ENCODE measurements at regions not wholly inside any gene's neighbourhood (a gene's known extent, or its start where the extent isn't known, plus 50 kb on each side); places are given as distances from the start of the nearest gene placed in this dataset.
"Not testable (repeated sequence)": the region's sequence is repeated elsewhere in the genome, so short reads cannot be mapped to it uniquely, and the experiment has no call there.

DNA sequence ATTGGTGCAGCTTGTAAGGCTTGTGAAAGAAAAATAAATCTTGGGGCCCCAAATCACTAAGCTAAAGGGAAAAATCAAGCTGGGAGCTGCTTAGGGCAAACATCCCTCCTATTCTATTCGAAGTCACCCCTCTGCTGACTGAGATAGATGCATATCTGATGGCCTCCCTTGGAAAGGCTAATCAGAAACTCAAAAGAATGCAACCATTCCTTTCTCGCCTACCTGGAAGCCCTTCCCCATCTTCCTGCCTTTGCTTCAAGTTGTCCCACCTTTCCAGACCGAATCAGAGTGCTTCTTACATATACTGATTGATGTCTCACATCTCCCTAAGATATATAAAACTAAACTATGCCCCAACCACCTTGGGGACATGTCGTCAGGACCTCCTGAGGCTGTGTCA, 240.3 kb downstream of the SKIDA1 start:
- Histone ChIP-seq H3K4me1 (no peaks in the 10 kb centered on the region), H3K27me3 (replicated peaks in 1 of 7) (no peaks in the 10 kb centered on the region), H3K36me3 (no peaks in the 10 kb centered on the region), H3K9me3 (no peaks in the 10 kb centered on the region), H3K27ac (no peak overlapping the region), H3K4me3 (no peak overlapping the region)
- intact Hi-C loops (cut with DNase I; ENCODE audit: low total_unique reads), result no loop called here
- WGBS, 5 donors, result 72 to 85% (median 76%) methylated on average over 4 of the region's 4 CpGs
- TF ChIP-seq, protein P1, sequence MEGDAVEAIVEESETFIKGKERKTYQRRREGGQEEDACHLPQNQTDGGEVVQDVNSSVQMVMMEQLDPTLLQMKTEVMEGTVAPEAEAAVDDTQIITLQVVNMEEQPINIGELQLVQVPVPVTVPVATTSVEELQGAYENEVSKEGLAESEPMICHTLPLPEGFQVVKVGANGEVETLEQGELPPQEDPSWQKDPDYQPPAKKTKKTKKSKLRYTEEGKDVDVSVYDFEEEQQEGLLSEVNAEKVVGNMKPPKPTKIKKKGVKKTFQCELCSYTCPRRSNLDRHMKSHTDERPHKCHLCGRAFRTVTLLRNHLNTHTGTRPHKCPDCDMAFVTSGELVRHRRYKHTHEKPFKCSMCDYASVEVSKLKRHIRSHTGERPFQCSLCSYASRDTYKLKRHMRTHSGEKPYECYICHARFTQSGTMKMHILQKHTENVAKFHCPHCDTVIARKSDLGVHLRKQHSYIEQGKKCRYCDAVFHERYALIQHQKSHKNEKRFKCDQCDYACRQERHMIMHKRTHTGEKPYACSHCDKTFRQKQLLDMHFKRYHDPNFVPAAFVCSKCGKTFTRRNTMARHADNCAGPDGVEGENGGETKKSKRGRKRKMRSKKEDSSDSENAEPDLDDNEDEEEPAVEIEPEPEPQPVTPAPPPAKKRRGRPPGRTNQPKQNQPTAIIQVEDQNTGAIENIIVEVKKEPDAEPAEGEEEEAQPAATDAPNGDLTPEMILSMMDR (IDR thresholded peaks at IDR 0.05 in 8 of 11, conservative IDR thresholded peaks at IDR 0.05 in 3 of 11), result no peak
- TF ChIP-seq POLR2A (IDR thresholded peaks at IDR 0.05) (no peak), POLR2AphosphoS5 (IDR thresholded peaks at IDR 0.05) (no peak)
- DNase-seq, result no peak

DNA sequence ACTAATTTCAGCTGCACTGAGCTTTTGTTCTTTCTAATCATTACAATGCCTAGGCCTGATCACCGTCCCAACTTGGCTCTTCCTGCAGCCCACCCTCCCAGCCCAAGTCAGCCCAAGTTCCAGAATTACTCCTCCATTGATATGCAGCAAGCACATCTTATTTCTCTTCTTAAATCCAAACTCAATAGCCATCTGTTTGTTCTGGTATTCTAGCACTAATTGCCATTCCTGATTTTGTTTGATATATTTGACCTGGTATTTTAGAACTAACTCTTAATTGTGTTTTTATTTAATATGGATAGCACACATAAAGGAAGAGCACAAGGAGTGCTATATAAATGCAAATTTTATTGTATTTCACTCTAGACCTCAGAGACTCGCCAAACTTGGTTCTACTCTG, 241.2 kb downstream of the SKIDA1 start:
- Histone ChIP-seq H3K4me3 (no peak overlapping the region), H3K9me3 (no peaks in the 10 kb centered on the region), H3K27ac (no peak overlapping the region), H3K27me3 (replicated peaks in 1 of 7) (no peaks in the 10 kb centered on the region), H3K4me1 (no peaks in the 10 kb centered on the region), H3K36me3 (no peaks in the 10 kb centered on the region)
- TF ChIP-seq POLR2A (IDR thresholded peaks at IDR 0.05) (no peak), POLR2AphosphoS5 (IDR thresholded peaks at IDR 0.05) (no peak)
- TF ChIP-seq, protein P1 (IDR thresholded peaks at IDR 0.05 in 8 of 11, conservative IDR thresholded peaks at IDR 0.05 in 3 of 11), result no peak
- intact Hi-C loops (cut with DNase I; ENCODE audit: low total_unique reads), result no loop called here
- WGBS, 5 donors, result 82 to 93% (median 92%) methylated on average over 2 of the region's 2 CpGs
- no peak for DNase-seq

DNA sequence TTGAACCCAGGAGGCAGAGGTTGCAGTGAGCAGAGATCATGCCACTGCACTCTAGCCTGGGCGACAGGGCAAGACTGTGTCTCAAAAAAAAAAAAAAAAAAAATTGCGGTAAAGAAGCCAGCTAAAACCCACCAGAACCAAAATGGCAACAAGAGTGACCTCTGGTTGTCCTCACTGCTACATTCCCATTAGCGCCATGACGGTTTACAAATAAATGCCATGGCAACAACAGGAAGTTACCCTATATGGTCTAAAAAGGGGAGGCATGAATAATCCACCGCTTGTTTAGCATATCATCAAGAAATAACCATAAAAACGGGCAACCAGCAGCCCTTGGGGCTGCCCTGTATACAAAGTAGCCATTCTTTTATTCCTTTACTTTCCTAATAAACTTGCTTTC, 242.4 kb downstream of the SKIDA1 start:
- WGBS, 5 donors, result 77 to 90% (median 86%) methylated on average over 6 of the region's 6 CpGs
- H3K4me3 ChIP-seq; H3K4me1 ChIP-seq; DNase-seq; H3K36me3 ChIP-seq; H3K27me3 ChIP-seq (replicated peaks in 1 of 7); H3K9me3 ChIP-seq; intact Hi-C loops (cut with DNase I; ENCODE audit: low total_unique reads); H3K27ac ChIP-seq: not testable (repeated sequence)

DNA sequence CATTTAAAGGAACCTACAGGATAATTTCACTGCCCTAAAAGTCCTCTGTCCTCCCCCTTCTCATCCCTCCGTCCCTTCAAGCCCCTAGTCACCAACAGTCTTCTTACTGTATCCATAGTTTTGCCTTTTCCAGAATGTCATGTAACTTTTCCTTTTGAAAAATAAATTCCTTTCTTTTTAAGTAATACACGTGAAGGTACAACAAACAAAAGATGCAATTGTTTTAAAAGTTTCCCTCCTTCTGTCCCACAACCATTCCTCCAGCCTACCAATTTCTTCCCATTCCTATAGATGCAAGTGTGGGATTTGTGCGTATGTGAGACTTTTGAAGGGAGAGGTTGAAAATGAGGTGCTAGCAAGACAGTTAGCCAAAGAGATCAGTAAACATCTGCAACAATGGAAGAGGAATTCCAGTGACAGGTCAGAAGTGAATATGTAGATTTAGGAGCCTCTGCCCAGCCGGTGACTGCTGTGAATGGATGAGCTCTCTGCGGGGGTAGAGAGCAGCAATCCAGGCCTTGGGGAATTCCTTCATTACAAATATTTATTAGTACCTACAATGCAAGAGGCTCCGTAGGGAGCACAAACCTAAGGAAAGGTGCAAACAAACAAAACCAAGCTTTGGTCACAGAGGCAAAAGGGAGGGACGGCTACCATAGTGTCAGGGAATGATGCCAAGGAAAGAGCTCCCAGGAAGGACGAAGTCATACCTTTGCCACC, 243.6 kb downstream of the SKIDA1 start:
- no peaks in the 10 kb centered on the region for H3K36me3 ChIP-seq
- intact Hi-C loops (cut with DNase I; ENCODE audit: low total_unique reads), result no loop called here
- no peak overlapping the region for H3K27ac ChIP-seq
- DNase-seq, result no peak
- H3K9me3 ChIP-seq, result no peaks in the 10 kb centered on the region
- H3K4me1 ChIP-seq, result peaks cover 0 to 2% (median 0%) of the 10 kb centered on the region in 6 donors
- no peak overlapping the region for H3K4me3 ChIP-seq
- TF ChIP-seq POLR2A (IDR thresholded peaks at IDR 0.05), result no peak
- TF ChIP-seq, protein P1 (IDR thresholded peaks at IDR 0.05 in 8 of 11, conservative IDR thresholded peaks at IDR 0.05 in 3 of 11), result no peak
- TF ChIP-seq POLR2AphosphoS5 (IDR thresholded peaks at IDR 0.05), result no peak
- 78 to 94% (median 85%) methylated on average over 8 of the region's 8 CpGs for WGBS, 5 donors
- H3K27me3 ChIP-seq (replicated peaks in 1 of 7), result no peaks in the 10 kb centered on the region
